22Rv1 (cell line): ENCODE measurements at regions not wholly inside any gene's neighbourhood (a gene's known extent, or its start where the extent isn't known, plus 50 kb on each side); places are given as distances from the start of the nearest gene placed in this dataset.

Experiments
- H3K27ac ChIP-seq: fragments of 450-650 bp; 2 replicates; pipeline ENCODE4 v1.5.1; 2017
- CTCF ChIP-seq: fragments of 450-650 bp; IDR thresholded peaks from 2 replicates; pipeline ENCODE4 v1.5.1; 2017; ENCODE audit warnings: mild to moderate bottlenecking
- ZFX ChIP-seq: fragments of 450-650 bp; IDR thresholded peaks from 2 replicates; pipeline ENCODE4 v1.6.1; 2017; ENCODE audit warnings: antibody characterized with exemption, borderline replicate concordance

GRCh38 chr10:44851881-44852280 is 59.3 kb upstream of the TMEM72 start:
- no peak for TF ChIP-seq ZFX
- H3K27ac ChIP-seq = no peak overlapping the region

DNA sequence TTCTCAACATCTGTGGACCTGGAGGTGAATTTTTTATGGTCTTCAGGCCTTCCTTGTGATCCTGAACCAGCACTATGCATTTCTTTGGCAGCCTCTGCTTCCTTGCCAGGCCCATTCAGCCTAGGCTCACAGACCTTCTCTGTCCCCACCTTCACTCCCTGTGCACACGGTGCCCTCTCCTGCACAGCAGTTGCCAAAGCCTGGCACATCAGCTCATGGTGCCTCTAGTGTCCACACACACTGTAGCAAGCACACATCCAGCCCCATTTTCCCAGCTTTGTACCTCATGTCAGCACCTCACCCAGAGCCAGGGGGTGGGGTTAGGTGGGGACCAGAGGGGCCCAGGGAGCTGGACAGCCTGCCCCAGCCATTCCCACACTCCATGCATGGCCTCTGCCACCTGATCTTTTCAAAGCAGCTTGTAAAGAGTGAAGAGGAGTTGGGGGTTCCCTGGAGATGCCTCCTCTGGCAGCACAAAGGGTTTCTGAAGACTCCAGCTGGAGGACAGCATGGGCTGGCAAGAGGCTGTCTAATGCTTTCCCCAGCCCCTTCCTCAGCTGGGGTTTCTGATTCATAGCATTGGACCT is 57.9 kb upstream of the TMEM72 start:
- no peak overlapping the region for H3K27ac ChIP-seq
- TF ChIP-seq ZFX (no peak), CTCF (no peak)

DNA sequence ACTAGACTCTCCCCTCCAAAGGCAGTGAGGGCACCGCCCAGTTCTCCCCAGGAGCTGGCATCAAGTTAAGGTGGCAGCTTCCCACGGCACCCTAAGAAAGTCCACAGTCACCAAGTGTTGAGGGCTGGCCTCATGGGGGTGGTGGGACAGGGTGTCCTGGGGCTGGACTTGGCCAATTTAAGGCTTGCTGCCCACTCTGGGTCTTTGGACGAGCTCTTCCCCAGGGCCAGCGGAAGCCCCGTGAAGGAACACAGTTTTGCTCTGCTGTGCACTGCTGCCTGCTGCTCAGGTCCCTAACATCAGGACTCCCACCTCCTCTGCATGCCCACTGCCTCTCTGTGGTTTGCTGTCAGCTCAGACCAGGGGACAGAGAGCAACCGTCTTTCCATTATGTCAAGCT is 57.3 kb upstream of the TMEM72 start:
- no peak overlapping the region for H3K27ac ChIP-seq
- TF ChIP-seq CTCF (no peak), ZFX (no peak)

- H3K27ac ChIP-seq = no peak overlapping the region
- no peak for TF ChIP-seq ZFX
- no peak for TF ChIP-seq CTCF
These were observed 56.3 kb upstream of the TMEM72 start for GRCh38 chr10:44854693-44855350.

- H3K27ac ChIP-seq = no peak overlapping the region
- no peak for TF ChIP-seq ZFX
- TF ChIP-seq CTCF = no peak
These were observed 54.4 kb upstream of the TMEM72 start for GRCh38 chr10:44856696-44857095.

- TF ChIP-seq CTCF (peak; percentile 95), ZFX (no peak)
- no peak overlapping the region for H3K27ac ChIP-seq
These were observed 53.6 kb upstream of the TMEM72 start for GRCh38 chr10:44857363-44858016.

DNA sequence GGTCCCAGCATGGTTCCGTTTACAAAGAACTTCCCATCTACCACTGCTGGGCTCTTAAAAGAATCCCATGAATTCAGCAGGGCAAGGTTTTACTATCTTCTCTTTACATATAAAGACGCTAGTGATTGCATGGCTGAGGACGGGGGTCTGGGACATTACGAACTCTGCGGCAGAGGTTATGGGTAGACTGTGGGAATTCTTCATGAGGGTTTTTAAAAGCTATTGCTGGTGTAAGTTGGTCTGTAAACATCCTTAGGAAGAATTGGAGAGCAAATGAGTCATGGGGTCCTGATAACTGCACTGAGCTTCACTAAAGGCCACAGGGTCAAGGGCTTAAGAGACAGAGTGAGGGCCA is 53.1 kb upstream of the TMEM72 start:
- H3K27ac ChIP-seq = no peak overlapping the region
- TF ChIP-seq ZFX (no peak), CTCF (peak; percentile 69)

DNA sequence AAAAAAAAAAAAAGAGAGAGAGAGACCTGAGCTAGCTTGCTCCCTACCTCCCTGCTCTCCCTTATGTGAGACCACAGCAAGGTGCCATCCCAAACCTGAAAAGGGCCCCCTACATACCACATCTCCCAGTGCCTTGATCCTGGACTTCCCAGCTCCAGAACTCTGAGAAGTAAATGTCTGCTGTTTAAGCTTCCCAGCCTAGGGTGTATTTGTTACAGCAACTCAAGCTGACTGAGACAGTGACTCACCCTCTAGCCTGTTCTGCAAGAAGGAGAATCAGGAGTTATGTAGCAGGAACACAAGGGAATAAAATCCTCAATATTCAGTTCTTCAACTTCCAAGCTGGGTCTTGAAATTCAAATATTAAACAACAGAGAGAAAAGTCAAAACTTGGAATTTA is 52.1 kb upstream of the TMEM72 start:
- no peak overlapping the region for H3K27ac ChIP-seq
- TF ChIP-seq CTCF (no peak), ZFX (no peak)
